ENCODE measurements at regions not wholly inside any gene's neighbourhood (a gene's known extent, or its start where the extent isn't known, plus 50 kb on each side); places are given as distances from the start of the nearest gene placed in this dataset.
"Not testable (repeated sequence)": the region's sequence is repeated elsewhere in the genome, so short reads cannot be mapped to it uniquely, and the experiment has no call there.

- TF ChIP-seq EZH2 (IDR thresholded peaks at IDR 0.05) (no peak), POLR2AphosphoS5 (IDR thresholded peaks at IDR 0.05; ENCODE audit: borderline replicate concordance, low read depth, low read length) (no peak), FOXP2 (optimal IDR thresholded peaks at IDR 0.05; ENCODE audit: control extremely low read depth, extremely low read length, insufficient read depth) (no peak)
- Histone ChIP-seq H3K9me3 (ENCODE audit: low read depth, low read length) (no peaks in the 10 kb centered on the region), H3K4me3 (no peak overlapping the region), H3K36me3 (ENCODE audit: insufficient read depth, low read length) (no peaks in the 10 kb centered on the region), H3K9ac (ENCODE audit: insufficient read length) (no peak overlapping the region), H3K27ac (no peak overlapping the region)
- no peak for DNase-seq (ENCODE audit: low read depth, low spot score)
Measured at GRCh38 chr4:64079316-64079715, 329.9 kb downstream of the TECRL start.

- no peak overlapping the region for H3K9ac ChIP-seq (ENCODE audit: insufficient read length)
- no peak overlapping the region for H3K27ac ChIP-seq
- H3K36me3 ChIP-seq (ENCODE audit: insufficient read depth, low read length): no peaks in the 10 kb centered on the region
- DNase-seq (ENCODE audit: low read depth, low spot score): no peak
- no peaks in the 10 kb centered on the region for H3K9me3 ChIP-seq (ENCODE audit: low read depth, low read length)
- no peak overlapping the region for H3K4me3 ChIP-seq
- no peak for TF ChIP-seq POLR2AphosphoS5 (IDR thresholded peaks at IDR 0.05; ENCODE audit: borderline replicate concordance, low read depth, low read length)
Measured at GRCh38 chr4:64068096-64068495, 341.2 kb downstream of the TECRL start.

DNA sequence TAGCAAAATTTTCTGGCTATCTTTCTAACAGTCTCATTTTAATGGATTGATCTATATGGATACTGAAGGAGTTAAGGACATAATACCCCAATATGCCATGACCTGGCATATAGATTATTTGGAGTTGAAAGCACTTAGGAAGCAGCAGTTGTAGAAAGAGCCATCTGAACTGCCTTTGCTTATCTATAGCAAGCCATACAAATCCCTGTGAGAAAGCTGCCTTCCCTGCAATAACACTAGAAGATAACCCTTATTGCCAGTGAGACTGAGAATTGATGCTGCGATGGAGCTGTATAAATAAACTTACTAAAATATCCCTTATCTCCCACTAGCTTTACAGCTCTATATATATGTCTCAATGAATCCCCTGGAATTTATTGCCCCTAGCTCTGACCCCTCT is 346.3 kb downstream of the TECRL start:
- Histone ChIP-seq H3K4me3 (no peak overlapping the region), H3K27ac (no peak overlapping the region), H3K9me3 (ENCODE audit: low read depth, low read length) (no peaks in the 10 kb centered on the region), H3K9ac (ENCODE audit: insufficient read length) (no peak overlapping the region), H3K36me3 (ENCODE audit: insufficient read depth, low read length) (no peaks in the 10 kb centered on the region)
- no peak for DNase-seq (ENCODE audit: low read depth, low spot score)
- no peak for TF ChIP-seq POLR2AphosphoS5 (IDR thresholded peaks at IDR 0.05; ENCODE audit: borderline replicate concordance, low read depth, low read length)
- no peak for TF ChIP-seq EZH2 (IDR thresholded peaks at IDR 0.05)
- TF ChIP-seq FOXP2 (optimal IDR thresholded peaks at IDR 0.05; ENCODE audit: control extremely low read depth, extremely low read length, insufficient read depth): no peak

GRCh38 chr4:64037033-64037432 is 372.2 kb downstream of the TECRL start:
- not testable (repeated sequence) for H3K36me3 ChIP-seq (ENCODE audit: insufficient read depth, low read length); H3K4me3 ChIP-seq; H3K27ac ChIP-seq; H3K9ac ChIP-seq (ENCODE audit: insufficient read length); H3K9me3 ChIP-seq (ENCODE audit: low read depth, low read length); DNase-seq (ENCODE audit: low read depth, low spot score)

DNA sequence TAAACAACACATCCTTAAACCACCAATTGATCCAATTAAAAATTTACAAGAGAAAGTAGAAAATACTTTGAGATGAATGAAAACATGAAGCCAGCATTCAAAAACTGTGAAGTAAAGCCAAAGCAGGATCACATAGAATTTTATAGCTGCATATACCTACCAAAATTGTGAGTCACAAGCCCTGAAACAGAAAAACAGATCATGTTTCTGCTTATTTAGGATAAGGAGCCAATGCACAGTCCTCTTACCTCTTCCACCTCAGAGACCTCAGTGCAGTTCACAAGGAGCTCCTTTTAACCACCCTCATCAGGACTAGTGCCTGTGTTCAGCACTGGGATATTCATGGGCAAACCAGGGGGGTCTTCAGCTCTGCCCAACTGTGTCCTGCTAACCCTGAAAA is 386.7 kb downstream of the TECRL start:
- H3K9me3 ChIP-seq (ENCODE audit: low read depth, low read length): no peaks in the 10 kb centered on the region; the same call in 1 of the 2 replicates
- no peak overlapping the region for H3K9ac ChIP-seq (ENCODE audit: insufficient read length)
- no peak overlapping the region for H3K27ac ChIP-seq
- no peak overlapping the region for H3K4me3 ChIP-seq
- DNase-seq (ENCODE audit: low read depth, low spot score): no peak
- TF ChIP-seq POLR2AphosphoS5 (IDR thresholded peaks at IDR 0.05; ENCODE audit: borderline replicate concordance, low read depth, low read length) (no peak), FOXP2 (optimal IDR thresholded peaks at IDR 0.05; ENCODE audit: control extremely low read depth, extremely low read length, insufficient read depth) (no peak), EZH2 (IDR thresholded peaks at IDR 0.05) (no peak)
- H3K36me3 ChIP-seq (ENCODE audit: insufficient read depth, low read length): no peaks in the 10 kb centered on the region

GRCh38 chr4:64016893-64017292 is 392.4 kb downstream of the TECRL start:
- no peak for DNase-seq (ENCODE audit: low read depth, low spot score)
- Histone ChIP-seq H3K9me3 (ENCODE audit: low read depth, low read length) (no peaks in the 10 kb centered on the region), H3K27ac (no peak overlapping the region), H3K9ac (ENCODE audit: insufficient read length) (no peak overlapping the region), H3K4me3 (no peak overlapping the region), H3K36me3 (ENCODE audit: insufficient read depth, low read length) (no peaks in the 10 kb centered on the region)
- no peak for TF ChIP-seq FOXP2 (optimal IDR thresholded peaks at IDR 0.05; ENCODE audit: control extremely low read depth, extremely low read length, insufficient read depth)
- no peak for TF ChIP-seq EZH2 (IDR thresholded peaks at IDR 0.05)
- no peak for TF ChIP-seq POLR2AphosphoS5 (IDR thresholded peaks at IDR 0.05; ENCODE audit: borderline replicate concordance, low read depth, low read length)

DNA sequence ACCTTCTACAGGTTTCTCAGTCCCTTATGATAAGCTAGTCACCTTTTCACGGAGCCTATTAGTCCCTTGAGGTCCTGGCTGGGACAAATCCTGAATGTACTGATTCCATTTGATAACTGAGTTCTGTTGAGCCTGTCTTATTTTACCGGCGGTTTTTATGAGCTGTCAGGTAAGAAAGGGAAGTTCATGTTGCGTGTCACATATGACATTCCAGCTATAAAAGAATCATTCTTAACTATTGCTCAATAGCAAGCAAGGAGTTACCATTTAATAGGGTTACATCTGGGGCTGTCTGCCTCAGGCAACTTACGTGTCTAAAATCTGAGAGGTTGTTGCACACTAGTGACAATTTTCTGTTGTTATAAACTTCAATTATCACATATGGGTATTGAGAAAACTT is 394.6 kb downstream of the TECRL start:
- TF ChIP-seq EZH2 (IDR thresholded peaks at IDR 0.05): no peak
- no peak for TF ChIP-seq FOXP2 (optimal IDR thresholded peaks at IDR 0.05; ENCODE audit: control extremely low read depth, extremely low read length, insufficient read depth)
- TF ChIP-seq POLR2AphosphoS5 (IDR thresholded peaks at IDR 0.05; ENCODE audit: borderline replicate concordance, low read depth, low read length): no peak
- DNase-seq (ENCODE audit: low read depth, low spot score): no peak
- H3K9me3 ChIP-seq (ENCODE audit: low read depth, low read length): no peaks in the 10 kb centered on the region
- no peak overlapping the region for H3K27ac ChIP-seq
- no peaks in the 10 kb centered on the region for H3K36me3 ChIP-seq (ENCODE audit: insufficient read depth, low read length)
- no peak overlapping the region for H3K4me3 ChIP-seq
- no peak overlapping the region for H3K9ac ChIP-seq (ENCODE audit: insufficient read length)

DNA sequence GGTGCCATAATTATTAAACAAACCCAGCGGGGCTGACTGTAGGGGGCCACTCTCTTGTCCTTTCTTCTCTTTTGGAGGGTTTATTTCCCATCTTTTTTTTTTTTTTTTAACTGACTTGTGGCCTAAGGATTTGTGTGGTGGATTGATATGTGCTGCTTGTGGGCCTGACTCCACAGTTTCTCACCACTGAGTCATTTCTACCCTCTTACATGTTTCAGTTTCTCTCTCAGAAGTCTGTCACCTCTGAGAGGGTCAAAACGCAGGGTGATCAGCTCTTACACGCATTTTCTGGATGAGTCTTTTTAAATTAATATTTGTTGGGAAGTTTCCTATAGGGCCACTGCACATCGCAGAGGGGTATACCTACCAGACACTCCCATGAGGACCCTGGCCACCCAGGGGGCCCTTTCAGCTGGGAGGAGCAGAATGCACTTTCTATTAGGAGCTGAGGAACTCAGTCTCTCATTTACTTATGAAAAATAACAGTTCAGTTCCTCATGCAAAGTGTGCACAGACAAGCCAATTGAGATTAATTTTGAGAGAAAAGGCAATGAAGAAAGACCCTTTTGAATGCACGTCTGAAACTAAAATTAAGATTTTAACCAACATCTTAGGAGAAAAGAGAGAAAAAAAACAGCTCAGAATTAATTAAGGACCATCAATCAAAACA is 407.9 kb downstream of the TECRL start:
- DNase-seq (ENCODE audit: low read depth, low spot score): no peak
- Histone ChIP-seq H3K4me3 (no peak overlapping the region), H3K36me3 (ENCODE audit: insufficient read depth, low read length) (no peaks in the 10 kb centered on the region), H3K9me3 (ENCODE audit: low read depth, low read length) (no peaks in the 10 kb centered on the region), H3K27ac (no peak overlapping the region), H3K9ac (ENCODE audit: insufficient read length) (no peak overlapping the region)
- TF ChIP-seq POLR2AphosphoS5 (IDR thresholded peaks at IDR 0.05; ENCODE audit: borderline replicate concordance, low read depth, low read length): no peak
- no peak for TF ChIP-seq EZH2 (IDR thresholded peaks at IDR 0.05)
- TF ChIP-seq FOXP2 (optimal IDR thresholded peaks at IDR 0.05; ENCODE audit: control extremely low read depth, extremely low read length, insufficient read depth): no peak

- Histone ChIP-seq H3K9ac (ENCODE audit: insufficient read length) (no peak overlapping the region), H3K4me3 (no peak overlapping the region), H3K27ac (no peak overlapping the region), H3K36me3 (ENCODE audit: insufficient read depth, low read length) (no peaks in the 10 kb centered on the region), H3K9me3 (ENCODE audit: low read depth, low read length) (no peaks in the 10 kb centered on the region)
- TF ChIP-seq FOXP2 (optimal IDR thresholded peaks at IDR 0.05; ENCODE audit: control extremely low read depth, extremely low read length, insufficient read depth) (no peak), POLR2AphosphoS5 (IDR thresholded peaks at IDR 0.05; ENCODE audit: borderline replicate concordance, low read depth, low read length) (no peak), EZH2 (IDR thresholded peaks at IDR 0.05) (no peak)
- no peak for DNase-seq (ENCODE audit: low read depth, low spot score)
Measured at GRCh38 chr4:64000241-64000640, 409.0 kb downstream of the TECRL start.

All from SK-N-MC (cell line).